ENCODE measurements at regions not wholly inside any gene's neighbourhood (a gene's known extent, or its start where the extent isn't known, plus 50 kb on each side); places are given as distances from the start of the nearest gene placed in this dataset.
A peak's percentile ranks its signal among the peaks of the same experiment; 100 is the strongest.
"Not testable (repeated sequence)": the region's sequence is repeated elsewhere in the genome, so short reads cannot be mapped to it uniquely, and the experiment has no call there.

DNA sequence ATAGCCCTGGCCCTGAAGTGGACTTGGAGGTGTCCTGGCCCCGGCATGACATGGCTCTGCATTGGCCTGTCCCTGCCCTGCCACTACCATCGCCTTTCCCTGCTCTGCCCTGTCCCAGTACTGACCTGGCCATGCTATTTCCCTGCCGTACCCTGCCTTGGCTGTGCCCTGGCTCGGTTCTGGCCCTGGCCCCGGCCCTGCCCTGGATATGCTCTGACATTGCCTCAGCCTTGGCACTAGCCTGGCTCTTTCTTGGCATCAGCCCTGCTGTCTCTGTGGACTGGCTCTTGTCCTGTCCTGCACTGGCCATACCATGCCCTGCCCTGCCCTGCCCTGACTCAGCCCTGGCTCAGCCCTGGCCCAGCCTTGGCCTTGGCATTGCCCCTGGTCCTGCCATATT, 252.2 kb downstream of the TP53TG3F start:
- DNase-seq (ENCODE audit: low read depth) = not testable (repeated sequence)

DNA sequence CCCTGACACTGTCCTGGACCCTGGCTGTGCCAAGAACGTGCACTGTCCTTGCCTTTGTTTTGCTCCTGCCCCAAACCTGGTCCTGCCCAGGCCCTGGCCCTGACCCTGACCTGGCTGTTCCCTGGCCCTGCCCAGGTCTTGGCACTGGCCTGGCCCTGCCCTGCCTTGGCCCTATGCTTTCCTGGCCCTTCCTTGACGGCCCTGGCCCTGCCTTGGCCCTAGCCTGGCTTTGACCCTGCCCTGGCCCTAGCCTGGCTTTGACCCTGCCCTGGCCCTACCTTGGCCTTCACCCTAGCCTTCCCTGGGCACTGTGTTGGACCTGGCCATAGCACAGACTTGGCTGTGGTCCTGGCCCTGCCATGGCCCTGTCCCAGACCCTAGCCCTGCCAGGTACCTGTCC, 252.9 kb downstream of the TP53TG3F start:
- not testable (repeated sequence) for DNase-seq (ENCODE audit: low read depth)

DNA sequence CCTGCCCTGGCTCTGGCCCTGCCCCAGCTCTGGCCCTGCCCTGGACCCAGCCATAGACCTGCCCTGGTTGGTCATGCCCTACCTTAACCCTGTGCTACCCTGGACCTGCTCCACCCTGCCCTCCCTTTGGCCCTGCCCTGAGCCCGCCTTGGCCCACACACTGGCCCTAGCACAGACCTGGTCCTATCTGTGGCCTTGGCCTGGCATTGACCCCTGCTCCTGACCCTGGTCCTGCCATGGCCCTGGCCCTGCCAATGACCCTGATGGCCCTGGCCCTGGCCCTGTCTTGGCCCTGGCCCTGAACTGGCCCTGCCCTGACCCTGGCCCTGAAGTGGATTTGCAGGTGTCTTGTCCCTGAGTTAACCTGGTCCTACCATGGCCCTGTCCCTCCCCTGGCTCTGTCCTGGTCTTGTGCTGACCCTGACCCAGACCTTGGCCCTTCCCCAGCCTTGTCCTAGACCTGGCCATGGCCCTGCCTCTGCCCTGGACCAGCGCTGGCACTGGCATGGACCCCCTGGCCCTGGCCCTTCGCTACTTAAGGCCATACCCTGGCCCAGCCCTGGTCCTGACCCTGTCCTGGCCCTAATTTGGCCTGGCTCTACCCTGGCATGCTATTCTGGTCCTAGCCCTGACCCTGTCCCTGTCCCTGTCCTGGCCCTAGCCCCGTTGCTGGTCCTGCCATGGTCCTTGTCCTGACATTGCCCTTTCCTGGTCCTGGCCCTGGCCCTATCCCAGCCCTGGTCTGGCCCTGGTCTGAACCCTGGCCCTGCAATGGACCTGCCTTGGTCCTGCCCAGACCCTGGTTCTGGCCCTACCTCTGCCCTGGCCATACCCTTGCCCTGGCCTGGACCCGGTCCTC, 253.7 kb downstream of the TP53TG3F start:
- DNase-seq (ENCODE audit: low read depth) = not testable (repeated sequence)

DNA sequence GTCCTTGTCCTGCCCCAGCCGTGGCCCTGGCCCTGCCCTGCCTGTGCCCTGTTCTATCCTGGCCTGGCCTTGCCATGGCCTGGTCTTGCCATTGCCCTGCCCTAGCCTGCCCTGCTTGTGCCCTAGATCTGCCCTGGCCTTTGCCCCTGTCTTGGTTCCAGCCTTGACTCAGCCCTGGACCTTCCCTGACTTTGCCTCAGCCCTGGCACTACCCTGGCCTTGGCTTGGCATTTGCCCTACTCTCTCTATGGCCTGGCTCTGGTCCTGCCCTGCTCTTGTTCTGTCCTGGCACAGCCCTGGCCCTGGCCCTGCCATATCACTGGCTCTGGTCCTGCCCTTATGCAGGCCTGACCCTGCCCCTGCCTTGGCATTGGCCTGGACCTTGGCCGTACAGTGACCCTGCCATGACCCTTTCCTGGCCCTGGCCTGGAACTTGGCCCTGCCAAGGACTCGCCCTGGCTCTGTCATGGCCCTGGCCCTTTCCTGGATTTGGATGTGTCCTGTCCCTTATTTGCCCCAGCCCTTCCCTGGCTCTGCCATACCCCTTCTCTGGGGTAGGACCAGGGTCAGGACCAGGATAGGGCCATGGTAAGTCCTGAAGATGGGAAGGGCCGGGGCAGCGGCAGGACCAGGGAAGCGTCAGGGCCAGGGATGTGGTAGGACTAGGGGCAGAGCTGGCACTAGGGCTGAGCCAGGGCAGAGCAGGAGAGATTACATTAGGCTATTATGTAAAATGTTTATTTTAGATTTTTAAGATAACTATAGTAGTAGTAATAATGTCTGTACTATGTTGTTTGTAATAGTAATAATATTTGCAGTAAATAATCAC, 254.5 kb downstream of the TP53TG3F start:
- not testable (repeated sequence) for DNase-seq (ENCODE audit: low read depth)

DNA sequence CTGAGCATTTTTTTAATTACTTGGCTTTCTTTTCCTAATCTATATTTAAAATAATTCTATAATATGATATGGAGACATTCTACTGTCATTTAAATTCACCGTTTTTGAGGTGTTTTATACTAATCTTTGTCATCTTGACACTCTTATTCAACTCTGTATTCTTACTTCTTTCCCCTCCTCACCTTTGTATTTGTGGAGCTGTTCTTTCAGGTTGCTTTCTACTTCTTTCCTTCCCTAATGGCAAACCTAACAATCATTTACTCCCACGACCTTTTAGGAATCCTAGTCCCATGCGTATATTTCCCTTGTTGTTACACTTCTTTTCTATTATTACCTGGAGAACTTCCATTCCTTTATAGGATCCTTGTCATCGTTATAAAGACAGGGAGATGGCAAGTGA, 271.8 kb downstream of the TP53TG3F start:
- DNase-seq (ENCODE audit: low read depth) = not testable (repeated sequence)

DNA sequence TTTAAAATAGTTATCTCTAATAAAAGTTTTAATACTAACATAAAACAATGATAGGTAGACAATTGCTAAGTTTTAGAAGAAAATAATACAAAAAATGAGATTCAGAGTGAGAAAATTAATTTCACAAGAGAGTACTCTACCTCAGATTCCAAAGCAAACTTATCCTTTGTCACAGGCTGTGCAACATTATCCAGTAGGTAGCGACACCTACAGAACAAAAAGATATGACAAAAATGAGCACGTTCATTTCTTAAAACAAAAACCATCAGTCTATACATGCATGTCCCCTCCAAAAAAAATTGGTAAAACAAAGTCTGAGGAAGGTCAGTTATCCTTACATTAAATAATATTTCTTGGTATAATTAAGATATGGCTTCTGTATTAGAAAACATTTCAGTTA, 275.2 kb downstream of the TP53TG3F start:
- DNase-seq (ENCODE audit: low read depth) = not testable (repeated sequence)

DNA sequence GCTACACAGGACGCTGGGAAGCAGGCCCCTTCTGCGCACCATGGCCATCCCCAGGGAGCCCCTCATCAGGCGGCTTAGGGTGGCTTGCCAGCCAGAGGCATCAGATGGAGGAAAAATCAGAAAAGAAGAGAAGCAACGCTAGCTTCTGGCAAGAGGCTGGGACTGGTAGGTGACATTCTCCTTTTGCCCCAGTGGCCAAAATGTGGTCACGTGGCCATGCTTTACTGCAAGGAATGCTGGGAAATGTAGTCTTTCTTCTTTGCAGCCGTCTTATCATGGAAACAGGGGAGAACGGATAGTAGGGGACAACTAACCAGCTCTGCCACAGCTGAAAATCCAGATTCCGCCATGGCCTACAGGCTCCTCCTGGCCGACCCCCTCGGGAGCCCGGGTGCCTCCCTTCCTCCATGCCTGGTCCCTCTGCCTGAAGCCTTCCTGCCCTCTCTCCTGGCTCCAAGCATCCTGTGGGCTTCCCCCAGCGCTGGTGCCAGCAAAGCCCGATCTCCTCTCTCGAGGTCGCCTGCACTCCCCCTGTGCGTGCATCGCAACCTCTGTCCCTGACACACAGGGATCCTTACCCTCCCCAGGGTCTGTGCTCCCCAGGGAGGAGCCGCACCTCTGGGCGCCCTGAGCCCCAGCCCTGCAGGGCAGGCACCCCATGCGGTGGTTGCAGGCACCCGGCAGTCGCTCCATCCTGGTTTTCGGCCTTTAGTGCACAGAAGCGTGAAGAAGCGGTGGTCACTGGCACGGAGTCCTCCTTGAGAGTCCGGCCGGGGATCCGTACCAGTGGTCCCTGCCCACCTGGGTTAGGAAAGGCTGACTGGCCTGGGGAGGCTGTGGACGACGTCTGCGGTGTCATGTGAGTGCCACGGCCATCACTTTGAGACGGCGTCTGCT, 307.7 kb downstream of the TP53TG3F start:
- DNase-seq (ENCODE audit: low read depth) = peak; percentile 26

DNA sequence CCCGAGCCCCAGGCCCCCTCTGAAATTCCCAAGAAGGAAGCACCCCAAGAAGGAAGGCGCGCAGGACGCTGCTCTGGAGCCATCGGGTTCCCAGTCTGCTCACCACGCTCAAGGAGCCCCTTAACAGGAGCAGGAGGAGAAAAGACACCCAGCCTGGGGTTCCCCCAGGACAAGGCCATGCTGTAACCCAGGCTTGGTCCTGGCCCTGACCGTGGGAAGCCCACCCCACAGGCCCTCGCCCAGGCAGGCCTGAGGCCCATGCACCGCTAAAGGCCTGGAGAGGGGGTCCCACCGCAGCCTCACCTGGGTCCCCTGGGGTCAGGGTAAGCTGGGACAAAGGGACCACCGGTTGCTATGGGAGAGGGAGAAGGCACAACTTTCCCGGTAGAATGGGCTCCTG, 309.3 kb downstream of the TP53TG3F start:
- DNase-seq (ENCODE audit: low read depth) = not testable (repeated sequence)

DNA sequence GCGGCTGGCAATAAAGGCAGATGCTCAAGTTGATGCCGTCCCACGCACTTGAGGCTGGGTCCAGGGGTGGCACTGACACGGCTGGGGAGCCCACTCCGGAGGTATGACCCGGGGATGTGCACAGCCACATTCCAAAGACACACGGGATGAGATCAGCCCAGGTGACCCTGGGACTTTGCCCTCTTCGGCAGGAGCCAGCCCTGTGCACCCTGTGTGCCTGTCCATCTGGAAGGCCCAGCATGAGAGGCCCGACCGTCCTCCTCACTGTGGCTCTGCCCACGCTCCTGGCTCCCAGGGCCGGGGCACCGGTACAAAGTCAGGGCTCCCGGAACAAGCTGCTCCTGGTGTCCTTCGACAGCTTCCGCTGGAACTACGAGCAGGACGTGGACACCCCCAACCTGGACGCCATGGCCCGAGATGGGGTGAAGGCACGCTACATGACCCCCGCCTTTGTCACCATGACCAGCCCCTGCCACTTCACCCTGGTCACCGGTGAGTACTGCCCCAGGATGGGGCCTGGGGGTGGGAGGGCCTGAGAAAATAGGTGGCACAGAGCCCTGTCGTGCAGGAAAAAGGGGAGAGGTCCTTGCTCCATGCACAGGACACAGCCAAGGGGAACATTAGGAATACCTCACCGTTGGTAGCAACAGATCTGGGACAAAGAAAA, 309.9 kb downstream of the TP53TG3F start:
- DNase-seq (ENCODE audit: low read depth) = not testable (repeated sequence)

DNA sequence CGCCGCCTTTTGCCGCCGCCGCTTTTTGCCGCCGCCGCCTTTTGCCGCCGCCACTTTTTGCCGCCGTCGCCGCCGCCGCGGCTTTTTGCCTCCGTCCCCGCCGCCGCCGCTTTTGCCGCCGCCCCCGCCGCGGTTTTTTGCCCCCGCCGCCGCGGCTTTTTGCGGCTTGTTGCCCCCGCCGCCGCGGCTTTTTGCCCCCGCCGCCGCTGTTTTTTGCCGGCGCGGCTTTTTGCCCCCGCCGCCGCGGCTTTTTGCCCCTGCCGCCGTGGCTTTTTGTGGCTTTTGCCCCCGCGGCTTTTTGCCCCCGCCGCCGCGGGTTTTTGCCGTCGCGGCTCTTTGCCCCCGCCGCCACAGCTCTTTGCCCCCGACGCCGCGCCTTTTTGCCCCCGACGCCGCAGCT, 311.1 kb downstream of the TP53TG3F start:
- DNase-seq (ENCODE audit: low read depth) = not testable (repeated sequence)

DNA sequence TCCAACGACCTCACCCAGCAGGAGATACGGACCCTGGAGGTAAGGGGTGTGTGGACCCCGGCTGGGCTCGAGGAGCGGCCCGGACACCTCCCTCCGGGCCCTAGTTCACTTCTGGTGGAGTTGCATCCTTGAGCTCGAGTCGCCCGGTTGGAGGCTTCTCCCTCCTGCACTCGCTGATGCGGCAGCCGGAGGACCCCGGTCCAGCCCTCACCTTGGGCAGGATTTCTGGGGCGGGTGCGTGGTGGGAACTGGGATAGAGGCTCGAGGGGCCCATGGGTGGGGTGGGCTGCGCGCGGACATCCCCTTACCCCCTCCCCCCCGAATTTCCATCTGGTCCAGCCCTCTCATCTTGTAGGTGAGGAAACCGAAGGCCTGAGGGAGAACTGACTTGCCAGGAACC, 311.8 kb downstream of the TP53TG3F start:
- DNase-seq (ENCODE audit: low read depth) = not testable (repeated sequence)

DNA sequence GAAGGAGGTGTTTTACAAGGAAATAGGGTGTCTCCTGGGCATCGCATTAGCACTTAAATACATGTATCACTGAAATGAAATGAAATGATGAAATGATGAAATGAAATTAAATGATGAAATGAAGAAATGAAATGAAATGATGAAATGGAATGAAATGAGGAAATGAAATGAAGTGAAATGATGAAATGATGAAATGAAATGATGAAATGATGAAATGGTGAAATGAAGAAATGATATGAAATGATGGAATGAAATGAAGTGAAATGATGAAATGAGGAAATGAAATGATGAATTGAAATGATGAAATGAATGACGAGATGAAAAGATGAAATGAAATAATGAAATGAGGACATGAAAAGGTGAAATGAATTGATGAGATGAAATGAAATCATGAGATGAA, 314.6 kb downstream of the TP53TG3F start:
- not testable (repeated sequence) for DNase-seq (ENCODE audit: low read depth)

DNA sequence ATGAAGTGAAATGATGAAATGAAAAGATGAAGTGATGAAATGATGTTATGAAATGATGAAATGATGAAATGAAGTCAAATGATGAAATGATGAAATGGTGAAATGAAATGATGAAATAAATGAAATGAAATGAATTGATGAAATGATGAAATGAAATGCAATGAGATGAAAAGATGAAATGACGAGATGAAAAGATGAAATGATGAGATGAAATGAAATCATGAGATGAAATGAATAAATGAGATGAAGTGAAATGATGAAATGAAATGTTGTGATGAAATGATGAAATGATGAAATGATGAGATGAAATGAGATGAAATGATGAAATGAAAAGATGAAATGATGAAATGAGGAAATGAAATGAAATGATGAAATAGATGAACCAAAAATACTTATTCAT, 315.3 kb downstream of the TP53TG3F start:
- DNase-seq (ENCODE audit: low read depth) = not testable (repeated sequence)

DNA sequence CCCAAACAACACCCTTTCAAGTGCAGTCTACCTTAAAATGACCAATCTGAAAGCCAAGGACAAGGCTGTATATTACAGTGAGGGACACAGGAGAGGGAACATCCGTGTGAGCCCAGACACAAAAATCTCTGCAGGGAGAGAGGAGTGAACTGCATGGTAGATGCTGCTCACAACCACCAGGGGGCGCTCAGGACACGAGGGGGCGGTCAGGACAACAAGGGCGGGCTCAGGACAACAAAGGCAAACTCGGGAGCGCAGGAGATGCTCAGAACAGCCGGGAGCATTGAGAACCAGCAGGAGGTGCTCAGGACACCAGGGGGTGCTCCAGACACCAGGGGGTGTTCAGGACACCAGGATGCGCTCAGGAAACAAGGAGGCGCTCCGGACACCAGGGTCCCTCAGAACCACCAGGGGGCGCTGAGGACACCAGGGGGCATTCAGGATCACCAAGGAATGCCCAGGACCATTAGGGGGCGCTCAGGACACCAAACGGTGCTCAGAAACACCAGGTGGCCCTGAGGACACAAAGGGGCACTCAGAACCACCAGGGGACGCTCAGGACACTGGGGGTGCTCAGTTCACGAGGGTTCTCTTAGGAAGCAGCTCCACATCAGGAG, 357.0 kb downstream of the TP53TG3F start:
- not testable (repeated sequence) for DNase-seq (ENCODE audit: low read depth)

DNA sequence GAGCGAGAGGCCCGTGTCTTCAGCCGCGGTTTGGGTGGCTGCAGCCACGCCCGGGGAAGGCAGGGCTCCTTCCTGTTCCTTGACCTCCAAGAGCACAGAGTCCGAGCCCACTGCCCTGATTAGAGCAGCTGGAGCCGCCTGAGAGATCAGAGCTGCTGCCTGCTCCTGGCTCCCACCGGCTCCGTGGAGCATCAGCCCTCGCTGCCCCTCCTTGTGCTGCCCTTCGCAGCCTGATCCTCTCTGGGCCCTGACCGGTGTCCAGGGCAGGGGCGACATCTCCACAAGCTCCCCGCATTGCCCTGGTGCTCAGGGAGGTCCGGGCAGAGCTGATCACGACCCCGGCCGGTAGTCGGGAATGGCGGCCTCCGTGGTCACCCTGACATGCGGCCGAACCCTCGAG, 365.3 kb downstream of the TP53TG3F start:
- not testable (repeated sequence) for DNase-seq (ENCODE audit: low read depth)

DNA sequence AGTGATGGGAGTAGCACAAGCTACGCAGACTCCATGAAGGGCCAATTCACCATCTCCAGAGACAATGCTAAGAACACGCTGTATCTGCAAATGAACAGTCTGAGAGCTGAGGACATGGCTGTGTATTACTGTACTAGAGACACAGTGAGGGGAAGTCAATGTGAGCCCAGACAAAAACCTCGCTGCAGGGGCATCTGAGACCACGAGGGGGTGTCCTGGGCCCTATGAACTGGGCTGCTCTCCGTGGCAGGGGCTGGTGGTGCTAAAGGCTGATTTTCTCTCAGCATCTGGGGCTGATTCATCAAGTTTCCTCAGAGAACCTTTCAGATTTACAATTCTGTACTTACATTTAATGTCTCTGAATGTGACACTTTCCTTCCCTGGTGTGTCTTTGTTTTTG, 368.1 kb downstream of the TP53TG3F start:
- DNase-seq (ENCODE audit: low read depth) = not testable (repeated sequence)

DNA sequence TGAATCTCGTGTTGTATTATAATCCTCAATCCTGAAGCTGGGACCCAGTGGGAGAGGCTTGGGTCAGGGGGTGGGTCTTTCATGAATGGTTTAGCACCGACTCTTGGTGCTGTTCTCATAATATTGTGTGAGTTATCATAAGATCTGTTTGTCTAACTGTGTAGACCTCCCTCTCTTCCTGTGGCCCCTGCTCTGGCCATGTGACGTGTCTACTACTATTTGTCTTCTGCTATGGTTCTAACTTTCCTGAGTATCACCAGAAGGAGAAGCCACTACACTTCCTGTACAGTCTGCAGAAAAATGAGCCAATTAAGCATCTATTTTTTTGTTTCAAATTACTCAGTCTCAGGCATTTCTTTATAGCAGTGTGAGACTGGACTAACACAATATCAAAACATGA, 379.7 kb downstream of the TP53TG3F start:
- DNase-seq (ENCODE audit: low read depth) = not testable (repeated sequence)

DNA sequence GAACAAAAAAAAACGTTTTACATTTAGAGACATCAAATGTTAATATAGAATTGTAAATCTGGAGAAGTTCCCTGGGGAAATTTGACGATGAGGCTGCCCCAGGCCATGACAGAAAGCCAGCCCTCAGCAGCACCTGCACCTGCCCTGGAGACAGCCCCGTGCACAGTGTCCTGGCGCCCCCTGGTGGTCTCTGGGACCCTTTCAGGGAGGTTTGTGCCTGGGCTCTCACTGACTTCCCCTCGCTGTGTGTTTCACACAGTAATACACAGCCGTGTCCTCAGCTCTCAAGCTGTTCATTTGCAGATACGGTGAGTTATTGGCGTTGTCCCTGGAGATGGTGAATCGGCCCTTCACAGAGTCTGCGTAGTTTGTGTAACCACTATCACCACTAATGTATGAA, 385.1 kb downstream of the TP53TG3F start:
- not testable (repeated sequence) for DNase-seq (ENCODE audit: low read depth)
